SK-N-SH (cell line): ENCODE measurements at regions not wholly inside any gene's neighbourhood (a gene's known extent, or its start where the extent isn't known, plus 50 kb on each side); places are given as distances from the start of the nearest gene placed in this dataset.

ENCODE experiments used
- CTCF ChIA-PET: fragments of 300-600, 350-600 bp; formaldehyde crosslinking; extraction: SDS; loops from one replicate; lab custom pipeline; 2021; lab: Yijun Ruan, JAX
- POLR2A ChIA-PET: fragments of 350-600 bp; sonication (Branson Sonifier 250); formaldehyde crosslinking; extraction: SDS; loops from one replicate; lab custom pipeline; 2020; ENCODE audit warnings: antibody characterized with exemption, inconsistent platforms; lab: Yijun Ruan, JAX
- DNase-seq: peaks from one replicate; pipeline ENCODE4 v3.0.0; 2012
- H2AFZ ChIP-seq: fragments of 200-600 bp; sonication (generic); 2 replicates; pipeline ENCODE4 v1.8.1; 2016; ENCODE audit warnings: antibody characterized with exemption, mild to moderate bottlenecking, low read depth
- H3F3A ChIP-seq: fragments of 200-600 bp; sonication (generic); replicated peaks from 2 replicates; pipeline ENCODE3; 2016; ENCODE audit warnings: antibody characterized with exemption, mild to moderate bottlenecking; ENCODE audit not compliant: insufficient read depth
- H3K27ac ChIP-seq, 2 experiments: fragments of 200-500 bp in 1 of 2; fragments of 200-600 bp in 1 of 2; sonication (Bioruptor generic) in 1 of 2; sonication (generic), shearing (Covaris generic) in 1 of 2; 2 replicates each; pipeline versions ENCODE4 v1.5.1 to v1.6.1; 2014 to 2016; ENCODE audit warnings: low read depth in 2 of 2, inconsistent platforms in 1 of 2, low read length in 1 of 2, mild to moderate bottlenecking in 1 of 2, mixed read lengths in 1 of 2
- H3K27me3 ChIP-seq: fragments of 200-600 bp; sonication (generic), shearing (Covaris generic); 2 replicates; pipeline ENCODE4 v1.6.1; 2016; ENCODE audit warnings: mixed run types; ENCODE audit not compliant: insufficient read depth
- H3K36me3 ChIP-seq, 2 experiments: fragments of 200-500 bp in 1 of 2; fragments of 200-600 bp in 1 of 2; sonication (Bioruptor generic) in 1 of 2; sonication (generic) in 1 of 2; replicated peaks in 1 of 2; 2 replicates each; pipeline versions ENCODE3 to v1.5.1; 2014 to 2016; ENCODE audit warnings: low read length in 1 of 2, mild to moderate bottlenecking in 1 of 2; ENCODE audit not compliant: insufficient read depth in 2 of 2, control insufficient read depth in 1 of 2
- H3K4me1 ChIP-seq, 2 experiments: fragments of 200-500 bp in 1 of 2; fragments of 200-600 bp in 1 of 2; sonication (Bioruptor generic) in 1 of 2; sonication (generic), shearing (Covaris generic) in 1 of 2; 2 replicates each; pipeline versions ENCODE4 v1.5.1 to v1.6.1; 2014 to 2016; ENCODE audit warnings: low read depth in 1 of 2, low read length in 1 of 2, mixed run types in 1 of 2; ENCODE audit not compliant: insufficient read depth in 2 of 2, control insufficient read depth in 1 of 2
- H3K4me2 ChIP-seq: fragments of 200-600 bp; sonication (generic), shearing (Covaris generic); 2 replicates; pipeline ENCODE4 v1.6.1; 2017; ENCODE audit warnings: mixed run types
- H3K4me3 ChIP-seq, 2 experiments: fragments of 200-500 bp in 1 of 2; fragments of 200-600 bp in 1 of 2; sonication (Bioruptor generic) in 1 of 2; sonication (generic), shearing (Covaris generic) in 1 of 2; 2 replicates each; pipeline versions ENCODE4 v1.5.1 to v1.8.1; 2014 to 2016; ENCODE audit warnings: low read depth in 2 of 2, inconsistent platforms in 1 of 2, low read length in 1 of 2, mild to moderate bottlenecking in 1 of 2, mixed read lengths in 1 of 2, moderate library complexity in 1 of 2
- H3K79me2 ChIP-seq: fragments of 200-600 bp; sonication (generic); 2 replicates; pipeline ENCODE4 v1.8.1; 2017; ENCODE audit warnings: mild to moderate bottlenecking; ENCODE audit not compliant: insufficient read depth
- H3K9ac ChIP-seq: fragments of 200-600 bp; sonication (generic); 2 replicates; pipeline ENCODE4 v1.6.1; 2017; ENCODE audit warnings: mixed run types
- H3K9me2 ChIP-seq: fragments of 200-600 bp; sonication (generic); 2 replicates; pipeline ENCODE4 v1.6.1; 2017; ENCODE audit warnings: mixed run types
- H3K9me3 ChIP-seq: fragments of 200-600 bp; sonication (generic); 2 replicates; pipeline ENCODE4 v1.6.1; 2017; ENCODE audit warnings: mixed run types, mild to moderate bottlenecking, moderate library complexity
- H4K20me1 ChIP-seq: fragments of 200-600 bp; sonication (generic); 2 replicates; pipeline ENCODE4 v1.6.1; 2017; ENCODE audit warnings: mild to moderate bottlenecking, mixed run types; ENCODE audit not compliant: insufficient read depth
- EZH2phosphoT487 ChIP-seq: fragments of 200-600 bp; sonication (generic); IDR thresholded peaks from 2 replicates; pipeline ENCODE4 v1.6.1; 2017; ENCODE audit warnings: low read depth, mixed run types, mild to moderate bottlenecking, antibody characterized with exemption, moderate library complexity, borderline replicate concordance
- FOSL2 ChIP-seq: IDR thresholded peaks from 2 replicates; pipeline ENCODE4 v1.4.0; 2012; ENCODE audit warnings: low read depth, mild to moderate bottlenecking, moderate library complexity, borderline replicate concordance
- FOXJ3 ChIP-seq: sonication (generic); formaldehyde crosslinking; IDR thresholded peaks from 2 replicates; pipeline ENCODE4 v1.5.1; 2020; ENCODE audit warnings: mild to moderate bottlenecking, missing genetic modification reagents
- JUND ChIP-seq: IDR thresholded peaks from 2 replicates; pipeline ENCODE4 v1.4.0; 2012
- NFIC ChIP-seq: IDR thresholded peaks from 2 replicates; pipeline ENCODE4 v1.4.0; 2012; ENCODE audit warnings: borderline replicate concordance
- NRF1 ChIP-seq: IDR thresholded peaks from 2 replicates; pipeline ENCODE4 v1.6.1; 2012; ENCODE audit warnings: low read depth, mild to moderate bottlenecking, low read length
- RCOR1 ChIP-seq: fragments of 150-350 bp; IDR thresholded peaks from 2 replicates; pipeline ENCODE4 v1.6.1; 2017; ENCODE audit warnings: antibody characterized with exemption, low read length
- RFX5 ChIP-seq: IDR thresholded peaks from 2 replicates; pipeline ENCODE4 v1.6.1; 2012; ENCODE audit warnings: mild to moderate bottlenecking, improper control_type of control experiment, low read length
- TCF12 ChIP-seq: IDR thresholded peaks from 2 replicates; pipeline ENCODE4 v1.4.0; 2012
- WGBS: methylation state at CpG from one replicate; pipeline ENCODE4 v1.1.6; 2017; ENCODE audit warnings: low lambda C conversion rate; 5-methylcytosine and 5-hydroxymethylcytosine counted together
- TF ChIP-seq, protein P1 (sequence below): fragments of 150-350 bp; IDR thresholded peaks from 2 replicates; pipeline ENCODE4 v1.6.1; 2016; ENCODE audit warnings: mild to moderate bottlenecking, low read depth, low read length
- TF ChIP-seq, protein P2 (sequence below): IDR thresholded peaks from 2 replicates; pipeline ENCODE4 v1.4.0; 2012; ENCODE audit warnings: low read depth
- TF ChIP-seq, protein P3 (sequence below): fragments of 200-600 bp; sonication (generic); IDR thresholded peaks from 2 replicates; pipeline ENCODE4 v1.6.1; 2017; ENCODE audit warnings: antibody characterized with exemption, mild to moderate bottlenecking, moderate library complexity

DNA sequence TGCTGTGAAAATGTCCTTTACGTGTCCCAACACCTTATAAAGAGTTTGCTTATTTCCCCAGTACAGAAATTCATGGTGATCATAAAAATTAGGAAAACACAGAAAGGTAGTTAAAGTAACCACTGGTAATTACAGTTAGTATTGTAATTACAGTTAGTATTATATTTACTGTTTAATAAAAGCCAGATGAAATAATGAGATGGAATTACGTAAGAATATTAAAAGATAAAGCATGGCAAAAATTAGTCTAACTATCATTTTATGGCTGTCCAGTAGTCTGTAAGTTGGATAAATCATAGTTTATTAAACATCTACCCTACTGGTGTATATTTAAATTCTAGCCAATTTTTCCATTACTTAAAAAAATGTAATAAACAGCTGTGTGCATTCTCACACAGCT lies 638.8 kb downstream of the ACTR3B start:
- TF ChIP-seq FOXJ3 (CRISPR knock-in tag) (no peak), FOSL2 (no peak), JUND (no peak)
- TF ChIP-seq, protein P1, sequence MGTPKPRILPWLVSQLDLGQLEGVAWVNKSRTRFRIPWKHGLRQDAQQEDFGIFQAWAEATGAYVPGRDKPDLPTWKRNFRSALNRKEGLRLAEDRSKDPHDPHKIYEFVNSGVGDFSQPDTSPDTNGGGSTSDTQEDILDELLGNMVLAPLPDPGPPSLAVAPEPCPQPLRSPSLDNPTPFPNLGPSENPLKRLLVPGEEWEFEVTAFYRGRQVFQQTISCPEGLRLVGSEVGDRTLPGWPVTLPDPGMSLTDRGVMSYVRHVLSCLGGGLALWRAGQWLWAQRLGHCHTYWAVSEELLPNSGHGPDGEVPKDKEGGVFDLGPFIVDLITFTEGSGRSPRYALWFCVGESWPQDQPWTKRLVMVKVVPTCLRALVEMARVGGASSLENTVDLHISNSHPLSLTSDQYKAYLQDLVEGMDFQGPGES: no peak
- TF ChIP-seq, protein P2, sequence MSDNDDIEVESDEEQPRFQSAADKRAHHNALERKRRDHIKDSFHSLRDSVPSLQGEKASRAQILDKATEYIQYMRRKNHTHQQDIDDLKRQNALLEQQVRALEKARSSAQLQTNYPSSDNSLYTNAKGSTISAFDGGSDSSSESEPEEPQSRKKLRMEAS: no peak
- TF ChIP-seq, protein P3, sequence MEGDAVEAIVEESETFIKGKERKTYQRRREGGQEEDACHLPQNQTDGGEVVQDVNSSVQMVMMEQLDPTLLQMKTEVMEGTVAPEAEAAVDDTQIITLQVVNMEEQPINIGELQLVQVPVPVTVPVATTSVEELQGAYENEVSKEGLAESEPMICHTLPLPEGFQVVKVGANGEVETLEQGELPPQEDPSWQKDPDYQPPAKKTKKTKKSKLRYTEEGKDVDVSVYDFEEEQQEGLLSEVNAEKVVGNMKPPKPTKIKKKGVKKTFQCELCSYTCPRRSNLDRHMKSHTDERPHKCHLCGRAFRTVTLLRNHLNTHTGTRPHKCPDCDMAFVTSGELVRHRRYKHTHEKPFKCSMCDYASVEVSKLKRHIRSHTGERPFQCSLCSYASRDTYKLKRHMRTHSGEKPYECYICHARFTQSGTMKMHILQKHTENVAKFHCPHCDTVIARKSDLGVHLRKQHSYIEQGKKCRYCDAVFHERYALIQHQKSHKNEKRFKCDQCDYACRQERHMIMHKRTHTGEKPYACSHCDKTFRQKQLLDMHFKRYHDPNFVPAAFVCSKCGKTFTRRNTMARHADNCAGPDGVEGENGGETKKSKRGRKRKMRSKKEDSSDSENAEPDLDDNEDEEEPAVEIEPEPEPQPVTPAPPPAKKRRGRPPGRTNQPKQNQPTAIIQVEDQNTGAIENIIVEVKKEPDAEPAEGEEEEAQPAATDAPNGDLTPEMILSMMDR: no peak
- 3% methylated on average over 2 of the region's 2 CpGs for WGBS
- ChIA-PET POLR2A (no interaction called here), CTCF (interaction anchor here (1.7 kb wide), 1 partner anchor 17 kb away, joined by 6 read pairs; no protein-coding TSS in a partner anchor)
- H3K4me3 ChIP-seq: no peak overlapping the region
- H3K9me3 ChIP-seq: peaks cover 8% of the 10 kb centered on the region; the same call in 1 of the 2 replicates
- DNase-seq: no peak
- H3K27me3 ChIP-seq: no peaks in the 10 kb centered on the region
- no peak overlapping the region for H3K27ac ChIP-seq
- H3F3A ChIP-seq: no peaks in the 10 kb centered on the region
- H3K9ac ChIP-seq: no peak overlapping the region
- H4K20me1 ChIP-seq: no peaks in the 10 kb centered on the region
- no peak overlapping the region for H3K4me2 ChIP-seq
- H3K79me2 ChIP-seq: no peaks in the 10 kb centered on the region
- H3K4me1 ChIP-seq: no peaks in the 10 kb centered on the region
- H2AFZ ChIP-seq: no peak overlapping the region
- no peaks in the 10 kb centered on the region for H3K36me3 ChIP-seq
- H3K9me2 ChIP-seq: no peaks in the 10 kb centered on the region

DNA sequence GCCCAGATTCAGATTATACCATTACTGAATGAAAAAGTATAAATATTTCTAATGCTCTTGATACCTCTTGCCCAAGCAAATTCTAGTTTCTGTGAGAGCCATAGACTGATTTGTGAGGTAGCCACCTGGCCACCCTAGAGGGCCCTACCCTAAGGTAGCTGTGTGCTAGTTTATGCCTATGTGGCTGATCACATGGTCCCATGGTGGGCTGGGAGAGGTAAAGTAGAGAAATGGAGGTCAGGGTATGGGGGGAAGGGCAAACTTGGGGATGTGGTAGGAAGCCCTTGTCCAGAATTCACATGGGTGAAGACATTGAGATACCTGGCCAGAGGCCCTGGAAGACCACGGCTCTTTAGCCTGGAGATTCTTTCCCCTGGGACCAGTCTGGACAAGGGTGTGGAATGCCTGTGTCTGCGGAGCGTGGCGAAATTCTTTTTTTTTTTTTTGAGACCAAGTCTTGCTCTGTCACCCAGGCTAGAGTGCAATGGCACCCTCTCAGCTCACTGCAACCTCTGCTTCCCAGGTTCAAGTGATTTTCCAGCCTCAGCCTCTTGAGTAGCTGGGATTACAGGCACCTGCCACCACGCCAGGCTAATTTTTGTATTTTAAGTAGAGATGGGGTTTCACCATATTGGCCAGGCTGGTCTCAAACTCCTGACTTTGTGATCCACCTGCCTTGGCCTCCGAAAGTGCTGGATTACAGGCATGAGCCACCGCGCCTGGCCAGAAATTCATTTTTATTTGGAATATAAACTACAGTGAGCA lies 639.4 kb downstream of the ACTR3B start:
- H3K27ac ChIP-seq: no peak overlapping the region
- peaks cover 2% of the 10 kb centered on the region; the same call in 1 of the 2 replicates for H3K9me3 ChIP-seq
- 13% methylated on average over 8 of the region's 8 CpGs for WGBS
- TF ChIP-seq RCOR1 (no peak), NFIC (no peak), EZH2phosphoT487 (no peak), TCF12 (no peak), RFX5 (no peak), NRF1 (no peak)
- no peaks in the 10 kb centered on the region for H3K79me2 ChIP-seq
- H3K4me3 ChIP-seq: no peak overlapping the region
- no peak overlapping the region for H2AFZ ChIP-seq
- H3K9me2 ChIP-seq: no peaks in the 10 kb centered on the region
- no peak overlapping the region for H3K4me2 ChIP-seq
- ChIA-PET CTCF (interaction anchor here (1.7 kb wide), 1 partner anchor 18 kb away, joined by 6 read pairs; no protein-coding TSS in a partner anchor), POLR2A (no interaction called here)
- H3F3A ChIP-seq: no peaks in the 10 kb centered on the region
- H3K9ac ChIP-seq: no peak overlapping the region
- no peaks in the 10 kb centered on the region for H3K27me3 ChIP-seq
- H3K36me3 ChIP-seq: no peaks in the 10 kb centered on the region
- H4K20me1 ChIP-seq: no peaks in the 10 kb centered on the region
- H3K4me1 ChIP-seq: no peaks in the 10 kb centered on the region
- no peak for DNase-seq
